ENCODE measurements at regions not wholly inside any gene's neighbourhood (a gene's known extent, or its start where the extent isn't known, plus 50 kb on each side); places are given as distances from the start of the nearest gene placed in this dataset.
"Not testable (repeated sequence)": the region's sequence is repeated elsewhere in the genome, so short reads cannot be mapped to it uniquely, and the experiment has no call there.

- no peak for TF ChIP-seq CTCF (IDR thresholded peaks at IDR 0.05)
Measured at GRCh38 chr6:157748839-157749571, 74.0 kb upstream of the SNX9 start.

GRCh38 chr6:157750973-157751372 is 72.1 kb upstream of the SNX9 start:
- DNase-seq, H3K27ac ChIP-seq, H3K36me3 ChIP-seq, H3K4me3 ChIP-seq, H3K4me1 ChIP-seq, H3K27me3 ChIP-seq, H3K9me3 ChIP-seq: not testable (repeated sequence)
- intact Hi-C loops (cut with DNase I; ENCODE audit: low total_unique reads) = loop anchor here (10.0 kb wide), 1 partner anchor 324 kb away; no protein-coding TSS in a partner anchor

More at GRCh38 chr6:157748839-157749571, 74.0 kb upstream of the SNX9 start:
- intact Hi-C loops (cut with DNase I; ENCODE audit: low total_unique reads) = no loop called here
- no peaks in the 10 kb centered on the region for H3K27me3 ChIP-seq
- no peaks in the 10 kb centered on the region for H3K9me3 ChIP-seq
- no peak overlapping the region for H3K27ac ChIP-seq
- no peak overlapping the region for H3K4me3 ChIP-seq
- H3K4me1 ChIP-seq = no peaks in the 10 kb centered on the region
- H3K36me3 ChIP-seq = no peaks in the 10 kb centered on the region
- no peak for DNase-seq

GRCh38 chr6:157751547-157752200 is 71.4 kb upstream of the SNX9 start:
- no peaks in the 10 kb centered on the region for H3K9me3 ChIP-seq

GRCh38 chr6:157752879-157753278 is 70.2 kb upstream of the SNX9 start:
- peaks cover 0 to 19% (median 15%) of the 10 kb centered on the region in 4 donors for H3K4me1 ChIP-seq
- intact Hi-C loops (cut with DNase I; ENCODE audit: low total_unique reads) = loop anchor here (10.0 kb wide), 1 partner anchor 322 kb away; no protein-coding TSS in a partner anchor

More at GRCh38 chr6:157751547-157752200, 71.4 kb upstream of the SNX9 start:
- Histone ChIP-seq H3K36me3 (no peaks in the 10 kb centered on the region), H3K27me3 (no peaks in the 10 kb centered on the region), H3K4me1 (peaks cover 0 to 9% (median 5%) of the 10 kb centered on the region in 4 donors), H3K4me3 (no peak overlapping the region), H3K27ac (no peak overlapping the region)
- no peak for TF ChIP-seq CTCF (IDR thresholded peaks at IDR 0.05)
- no peak for DNase-seq
- intact Hi-C loops (cut with DNase I; ENCODE audit: low total_unique reads) = loop anchor here (10.0 kb wide), 1 partner anchor 323 kb away; no protein-coding TSS in a partner anchor

GRCh38 chr6:157753291-157753690 is 69.8 kb upstream of the SNX9 start:
- DNase-seq = no peak
- H3K4me3 ChIP-seq = no peak overlapping the region
- no peak overlapping the region for H3K27ac ChIP-seq
- intact Hi-C loops (cut with DNase I; ENCODE audit: low total_unique reads) = loop anchor here (10.0 kb wide), 1 partner anchor 322 kb away; no protein-coding TSS in a partner anchor
- no peak for TF ChIP-seq CTCF (IDR thresholded peaks at IDR 0.05)
- H3K9me3 ChIP-seq = no peaks in the 10 kb centered on the region
- H3K27me3 ChIP-seq = no peaks in the 10 kb centered on the region
- no peaks in the 10 kb centered on the region for H3K36me3 ChIP-seq
- peaks cover 0 to 22% (median 15%) of the 10 kb centered on the region in 4 donors for H3K4me1 ChIP-seq

More at GRCh38 chr6:157752879-157753278, 70.2 kb upstream of the SNX9 start:
- not testable (repeated sequence) for H3K36me3 ChIP-seq, DNase-seq, H3K4me3 ChIP-seq, H3K27me3 ChIP-seq, H3K9me3 ChIP-seq, H3K27ac ChIP-seq

- not testable (repeated sequence) for H3K4me3 ChIP-seq, H3K36me3 ChIP-seq, H3K27ac ChIP-seq, H3K27me3 ChIP-seq, DNase-seq, H3K9me3 ChIP-seq
- intact Hi-C loops (cut with DNase I; ENCODE audit: low total_unique reads) = loop anchor here (10.0 kb wide), 1 partner anchor 321 kb away; no protein-coding TSS in a partner anchor
- H3K4me1 ChIP-seq = peaks cover 0 to 22% (median 15%) of the 10 kb centered on the region in 4 donors
Measured at GRCh38 chr6:157753801-157754200, 69.2 kb upstream of the SNX9 start.

GRCh38 chr6:157754351-157754750 is 68.7 kb upstream of the SNX9 start:
- Histone ChIP-seq H3K27me3 (no peaks in the 10 kb centered on the region), H3K27ac (no peak overlapping the region), H3K4me3 (no peak overlapping the region), H3K36me3 (no peaks in the 10 kb centered on the region), H3K4me1 (peaks cover 0 to 22% (median 15%) of the 10 kb centered on the region in 4 donors), H3K9me3 (no peaks in the 10 kb centered on the region)
- TF ChIP-seq CTCF (IDR thresholded peaks at IDR 0.05) = no peak
- intact Hi-C loops (cut with DNase I; ENCODE audit: low total_unique reads) = loop anchor here (10.0 kb wide), 1 partner anchor 320 kb away; no protein-coding TSS in a partner anchor
- DNase-seq = no peak

All from tibial artery (tissue), 4 donors.